AG09319 (cell line): ENCODE measurements at regions not wholly inside any gene's neighbourhood (a gene's known extent, or its start where the extent isn't known, plus 50 kb on each side); places are given as distances from the start of the nearest gene placed in this dataset.

Source experiments
- DNase-seq: peaks from one replicate; pipeline ENCODE4 v3.0.0-alpha.2; 2010; ENCODE audit warnings: low read depth; ENCODE audit errors: extremely low read depth
- TF ChIP-seq, protein P1 (sequence below): IDR thresholded peaks from 2 replicates; pipeline ENCODE4 v1.5.1; 2011; ENCODE audit warnings: low read depth, mild to moderate bottlenecking, inconsistent platforms, low read length, moderate library complexity

DNA sequence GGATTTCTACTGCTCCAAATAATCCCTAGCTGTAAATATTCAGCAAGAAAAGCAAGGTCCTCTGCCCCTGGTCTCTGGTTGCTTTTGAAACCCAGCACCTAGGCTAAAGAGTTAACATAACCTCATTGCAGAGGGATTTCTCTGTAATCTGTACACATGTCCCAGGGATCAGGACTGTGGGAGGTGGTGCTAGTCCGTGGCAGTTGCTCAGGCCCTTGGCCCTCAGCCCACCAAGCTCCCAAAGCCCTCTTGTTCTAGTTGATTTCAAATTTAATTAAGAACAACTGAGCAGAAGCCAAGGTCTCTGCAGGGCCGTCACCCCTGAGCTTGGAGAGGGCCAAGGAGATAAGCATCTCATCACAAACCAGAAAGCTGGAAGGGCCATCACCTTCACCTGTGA is 181.1 kb downstream of the SOX9 start:
- DNase-seq: no peak
- TF ChIP-seq, protein P1, sequence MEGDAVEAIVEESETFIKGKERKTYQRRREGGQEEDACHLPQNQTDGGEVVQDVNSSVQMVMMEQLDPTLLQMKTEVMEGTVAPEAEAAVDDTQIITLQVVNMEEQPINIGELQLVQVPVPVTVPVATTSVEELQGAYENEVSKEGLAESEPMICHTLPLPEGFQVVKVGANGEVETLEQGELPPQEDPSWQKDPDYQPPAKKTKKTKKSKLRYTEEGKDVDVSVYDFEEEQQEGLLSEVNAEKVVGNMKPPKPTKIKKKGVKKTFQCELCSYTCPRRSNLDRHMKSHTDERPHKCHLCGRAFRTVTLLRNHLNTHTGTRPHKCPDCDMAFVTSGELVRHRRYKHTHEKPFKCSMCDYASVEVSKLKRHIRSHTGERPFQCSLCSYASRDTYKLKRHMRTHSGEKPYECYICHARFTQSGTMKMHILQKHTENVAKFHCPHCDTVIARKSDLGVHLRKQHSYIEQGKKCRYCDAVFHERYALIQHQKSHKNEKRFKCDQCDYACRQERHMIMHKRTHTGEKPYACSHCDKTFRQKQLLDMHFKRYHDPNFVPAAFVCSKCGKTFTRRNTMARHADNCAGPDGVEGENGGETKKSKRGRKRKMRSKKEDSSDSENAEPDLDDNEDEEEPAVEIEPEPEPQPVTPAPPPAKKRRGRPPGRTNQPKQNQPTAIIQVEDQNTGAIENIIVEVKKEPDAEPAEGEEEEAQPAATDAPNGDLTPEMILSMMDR: no peak

DNA sequence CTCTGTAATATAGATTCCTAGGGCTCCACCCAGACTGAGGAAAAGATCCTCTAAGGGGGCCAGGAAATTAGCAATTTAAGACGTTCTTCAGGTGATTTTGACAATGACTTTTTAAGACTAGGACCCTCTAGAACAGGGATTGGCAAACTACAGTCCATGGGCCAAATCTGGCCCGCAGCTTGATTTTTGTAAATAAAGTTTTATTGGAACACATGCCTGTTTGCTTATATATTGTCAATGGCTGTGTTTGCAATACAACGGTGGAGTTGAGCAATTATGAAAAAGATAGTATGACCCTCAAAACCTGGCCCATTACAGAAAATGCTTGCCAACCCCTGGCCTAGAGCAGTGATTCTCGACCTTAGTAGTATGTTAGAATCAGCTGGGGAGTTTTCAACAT is 181.9 kb downstream of the SOX9 start:
- TF ChIP-seq, protein P1: no peak
- DNase-seq: no peak

DNA sequence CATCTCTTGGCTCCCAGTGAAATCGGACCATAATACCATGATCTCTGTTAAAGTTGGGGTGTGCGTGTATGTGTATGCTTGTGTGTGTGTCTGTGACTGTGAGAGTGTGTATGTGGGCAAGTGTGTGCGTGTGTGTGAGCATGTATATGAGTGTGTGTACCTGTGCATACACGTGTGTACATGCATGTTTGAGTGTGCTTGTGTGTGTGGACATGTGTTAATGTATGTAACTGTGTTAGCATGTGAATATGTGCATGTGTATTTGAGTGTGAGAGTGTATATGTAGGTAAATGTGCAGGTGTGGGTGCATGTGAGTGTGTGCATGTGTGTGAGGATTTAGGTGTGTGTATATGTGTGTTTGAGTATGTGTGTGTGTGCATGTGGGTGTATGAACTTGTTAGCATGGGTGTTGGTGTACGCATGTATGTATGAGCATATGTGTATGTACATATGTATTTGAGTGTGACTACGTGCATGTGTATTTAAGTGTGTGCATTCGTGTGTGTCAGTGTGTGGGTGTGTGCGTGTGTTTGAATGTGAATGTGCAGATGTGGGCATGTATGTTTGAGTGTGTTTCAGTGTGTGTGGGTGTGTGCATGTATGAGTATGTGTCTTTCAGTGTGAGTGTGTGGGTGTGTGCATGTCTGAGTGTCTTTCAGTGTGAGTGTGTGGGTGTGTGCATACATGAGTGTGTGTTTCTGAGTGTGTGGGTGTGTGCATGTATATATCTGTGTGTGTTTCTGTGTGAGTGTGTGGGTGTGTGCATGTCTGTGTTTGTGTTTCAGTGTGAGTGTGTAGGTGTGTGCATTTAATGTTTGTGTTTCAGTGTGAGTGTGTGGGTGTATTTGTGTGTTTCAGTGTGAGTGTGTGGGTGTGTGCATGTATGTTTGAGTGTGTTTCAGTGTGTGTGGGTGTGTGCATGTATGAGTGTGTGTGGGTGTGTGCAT is 183.2 kb downstream of the SOX9 start:
- DNase-seq: no peak
- TF ChIP-seq, protein P1: no peak

DNA sequence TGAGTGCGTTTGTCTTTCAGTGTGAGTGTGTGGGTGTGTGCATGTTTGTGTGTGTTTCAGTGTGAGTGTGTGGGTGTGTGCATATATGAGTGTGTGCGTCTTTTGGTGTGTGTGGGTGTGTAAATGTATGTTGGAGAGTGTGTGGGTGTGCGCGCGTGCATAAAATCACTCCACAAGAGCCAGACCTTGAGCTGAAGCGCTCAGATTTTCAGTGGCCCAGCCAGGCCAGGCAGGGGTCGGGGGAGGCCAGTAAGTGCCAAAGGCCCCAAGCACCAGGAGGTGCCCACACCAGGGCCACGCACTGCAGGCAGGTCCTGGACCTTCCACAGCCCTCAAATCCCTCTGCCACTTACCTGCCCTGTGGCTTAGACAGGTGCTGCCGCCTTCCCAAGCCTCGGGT is 184.0 kb downstream of the SOX9 start:
- no peak for DNase-seq

DNA sequence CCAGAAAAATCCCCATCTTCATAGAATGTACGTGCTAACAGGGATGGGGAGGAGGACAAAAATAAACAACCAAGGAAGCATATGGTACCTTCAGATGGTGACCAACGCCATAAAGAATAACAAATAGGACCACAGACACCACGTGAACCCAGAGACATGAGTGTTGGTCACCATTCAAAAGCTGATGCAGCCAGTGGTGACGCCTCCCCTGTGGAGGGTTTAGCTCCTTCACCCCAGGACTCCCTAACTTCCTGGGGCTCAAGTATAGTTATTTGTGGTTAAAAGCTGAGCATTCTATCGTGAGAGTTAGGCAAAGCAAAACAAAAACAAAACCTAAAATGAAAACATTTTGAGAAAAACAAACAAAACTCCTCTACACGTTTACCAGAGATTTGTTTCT is 184.7 kb downstream of the SOX9 start:
- DNase-seq: no peak
- TF ChIP-seq, protein P1: no peak

More for the DNA sequence above, 184.0 kb downstream of the SOX9 start:
- TF ChIP-seq, protein P1: no peak

DNA sequence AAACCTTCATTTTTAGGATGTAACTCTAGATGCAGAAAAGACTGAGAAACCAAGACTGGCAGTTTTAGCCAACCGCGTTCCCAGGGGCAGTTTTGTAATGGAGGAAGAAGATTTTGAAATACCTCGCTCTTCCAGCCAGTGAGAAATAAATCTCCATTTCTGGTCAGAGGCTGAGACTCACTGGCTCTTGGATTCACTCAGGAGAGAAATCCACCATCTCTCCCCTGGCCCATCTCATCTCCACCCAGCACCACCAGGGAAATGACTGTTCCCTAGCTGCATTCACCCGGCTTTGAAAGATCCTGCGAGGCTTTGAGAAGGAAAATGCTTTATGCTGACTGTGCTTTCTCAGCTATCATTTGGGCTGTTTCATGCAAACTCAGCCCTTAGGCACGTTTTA is 185.2 kb downstream of the SOX9 start:
- DNase-seq: no peak
- TF ChIP-seq, protein P1: no peak

DNA sequence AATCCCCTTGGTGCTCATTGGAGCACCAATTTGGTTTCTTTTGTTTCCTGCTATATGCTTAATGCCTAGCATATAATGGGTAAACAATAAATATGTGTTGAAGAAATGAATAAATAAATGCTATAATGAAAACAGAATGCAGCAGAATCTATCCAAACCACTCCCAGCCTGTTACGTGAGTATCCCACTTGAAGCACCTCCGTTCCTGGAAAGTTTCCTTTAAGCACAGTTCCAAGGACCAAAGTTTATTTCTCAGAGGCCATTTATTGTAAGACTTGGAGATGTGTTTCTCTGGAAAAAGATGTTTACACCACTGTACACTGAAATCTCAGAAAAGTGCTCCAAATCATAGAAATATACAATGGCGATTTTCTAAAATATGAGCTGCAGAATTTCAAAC is 187.0 kb downstream of the SOX9 start:
- TF ChIP-seq, protein P1: no peak
- no peak for DNase-seq
